ENCODE measurements at regions not wholly inside any gene's neighbourhood (a gene's known extent, or its start where the extent isn't known, plus 50 kb on each side); places are given as distances from the start of the nearest gene placed in this dataset.

DNA sequence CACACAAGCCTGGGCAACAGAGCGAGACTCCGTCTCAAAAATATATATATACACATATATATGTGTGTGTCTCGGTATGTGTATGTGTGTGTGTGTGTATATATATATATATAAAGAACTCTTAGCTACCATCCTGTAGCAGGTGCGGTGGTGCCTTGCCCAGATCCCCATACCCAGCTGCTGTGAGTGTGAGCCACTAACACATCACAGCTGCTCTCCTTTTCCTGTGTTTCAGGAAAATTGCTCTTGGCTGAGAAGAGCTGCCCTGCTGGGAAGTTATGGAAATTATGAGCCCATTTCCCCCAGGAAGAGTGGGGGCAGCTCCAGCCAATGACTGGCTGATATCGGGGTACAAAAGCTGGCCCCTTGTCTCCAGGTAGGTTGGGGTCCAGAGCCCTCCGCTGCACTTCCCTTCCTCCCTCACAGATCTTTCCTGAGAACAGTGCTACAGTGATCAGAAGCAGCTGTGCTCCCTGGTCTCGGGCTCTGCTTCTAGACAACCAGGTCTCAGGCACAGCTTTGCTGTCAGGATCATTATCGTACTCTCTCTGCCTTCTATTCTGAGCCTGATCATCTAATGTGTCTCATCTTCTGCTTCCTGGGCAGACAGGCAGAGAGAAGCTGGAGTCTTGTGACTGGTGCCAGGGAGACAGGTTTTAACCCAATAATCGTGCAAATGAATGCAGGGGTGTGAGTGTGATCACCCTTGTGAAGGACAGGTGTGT lies 109.6 kb upstream of the ZNF678 start:
- TF ChIP-seq EP300 (conservative IDR thresholded peaks at IDR 0.05; ENCODE audit: poor library complexity, severe bottlenecking), result no peak
- TF ChIP-seq, protein P1, sequence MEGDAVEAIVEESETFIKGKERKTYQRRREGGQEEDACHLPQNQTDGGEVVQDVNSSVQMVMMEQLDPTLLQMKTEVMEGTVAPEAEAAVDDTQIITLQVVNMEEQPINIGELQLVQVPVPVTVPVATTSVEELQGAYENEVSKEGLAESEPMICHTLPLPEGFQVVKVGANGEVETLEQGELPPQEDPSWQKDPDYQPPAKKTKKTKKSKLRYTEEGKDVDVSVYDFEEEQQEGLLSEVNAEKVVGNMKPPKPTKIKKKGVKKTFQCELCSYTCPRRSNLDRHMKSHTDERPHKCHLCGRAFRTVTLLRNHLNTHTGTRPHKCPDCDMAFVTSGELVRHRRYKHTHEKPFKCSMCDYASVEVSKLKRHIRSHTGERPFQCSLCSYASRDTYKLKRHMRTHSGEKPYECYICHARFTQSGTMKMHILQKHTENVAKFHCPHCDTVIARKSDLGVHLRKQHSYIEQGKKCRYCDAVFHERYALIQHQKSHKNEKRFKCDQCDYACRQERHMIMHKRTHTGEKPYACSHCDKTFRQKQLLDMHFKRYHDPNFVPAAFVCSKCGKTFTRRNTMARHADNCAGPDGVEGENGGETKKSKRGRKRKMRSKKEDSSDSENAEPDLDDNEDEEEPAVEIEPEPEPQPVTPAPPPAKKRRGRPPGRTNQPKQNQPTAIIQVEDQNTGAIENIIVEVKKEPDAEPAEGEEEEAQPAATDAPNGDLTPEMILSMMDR (IDR thresholded peaks at IDR 0.05; ENCODE audit: poor library complexity, severe bottlenecking), result no peak
- TF ChIP-seq POLR2AphosphoS5 (IDR thresholded peaks at IDR 0.05), result peak; percentile 60

All from neural cell (in vitro differentiated cells).